ENCODE measurements at regions not wholly inside any gene's neighbourhood (a gene's known extent, or its start where the extent isn't known, plus 50 kb on each side); places are given as distances from the start of the nearest gene placed in this dataset.
A peak's percentile ranks its signal among the peaks of the same experiment; 100 is the strongest.

DNA sequence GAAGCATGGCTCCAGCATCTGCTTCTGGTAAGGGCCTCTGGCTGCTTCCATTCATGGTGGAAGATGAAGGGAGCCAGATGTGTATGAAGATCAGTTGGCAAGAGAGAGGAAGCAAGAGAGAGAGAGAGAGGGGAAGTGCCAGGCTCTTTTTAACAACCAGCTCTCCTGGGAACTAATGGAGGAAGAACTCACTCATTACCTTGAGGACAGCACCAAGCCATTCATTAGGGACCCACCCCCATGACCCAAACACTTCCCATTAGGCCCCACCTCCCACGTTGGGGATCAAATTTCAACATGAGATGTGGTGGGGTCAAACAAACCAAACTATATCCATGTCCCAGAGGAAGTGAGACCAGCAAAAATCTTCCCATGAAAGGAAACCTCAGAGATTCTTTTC, 124.8 kb upstream of the SIX2 start:
- peak; percentile 17 to 22 for DNase-seq

DNA sequence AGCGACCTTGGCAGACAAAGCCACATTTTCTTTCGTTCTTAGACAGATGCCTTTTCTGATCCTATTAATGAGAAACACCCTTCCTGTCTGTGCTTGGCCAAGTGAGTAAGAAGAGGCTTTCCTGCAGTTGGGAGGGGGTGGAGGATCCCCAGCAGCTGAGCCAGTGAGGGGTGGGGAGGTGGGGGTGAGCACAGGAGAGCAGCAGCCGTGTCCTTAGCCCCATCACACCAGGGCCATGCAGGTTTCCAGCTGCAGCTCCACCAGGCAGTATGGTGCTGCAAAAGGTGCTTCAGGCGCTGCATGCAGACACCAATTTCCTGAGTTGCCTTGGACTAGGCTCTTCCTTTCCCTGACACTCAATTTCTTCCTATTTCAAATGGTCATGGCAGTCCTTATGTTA, 123.3 kb upstream of the SIX2 start:
- DNase-seq: no peak

DNA sequence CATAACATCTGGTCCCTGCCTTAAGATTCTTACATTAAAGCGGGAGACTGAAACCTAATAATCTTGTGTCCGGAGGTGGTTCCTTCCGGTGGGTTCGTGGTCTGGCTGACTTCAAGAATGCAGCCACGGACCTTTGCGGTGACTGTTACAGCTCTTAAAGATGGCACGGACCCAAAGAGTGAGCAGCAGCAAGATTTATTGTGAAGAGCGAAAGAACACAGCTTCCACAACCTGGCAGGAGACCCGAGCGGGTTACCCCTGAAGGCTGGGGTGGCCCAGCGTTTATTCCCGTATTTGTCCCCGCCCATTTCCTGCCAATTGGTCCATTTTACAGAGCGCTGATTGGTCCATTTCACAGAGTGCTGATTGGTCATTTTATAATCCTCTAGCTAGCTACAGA, 122.3 kb upstream of the SIX2 start:
- DNase-seq: peak; percentile 34 to 47

DNA sequence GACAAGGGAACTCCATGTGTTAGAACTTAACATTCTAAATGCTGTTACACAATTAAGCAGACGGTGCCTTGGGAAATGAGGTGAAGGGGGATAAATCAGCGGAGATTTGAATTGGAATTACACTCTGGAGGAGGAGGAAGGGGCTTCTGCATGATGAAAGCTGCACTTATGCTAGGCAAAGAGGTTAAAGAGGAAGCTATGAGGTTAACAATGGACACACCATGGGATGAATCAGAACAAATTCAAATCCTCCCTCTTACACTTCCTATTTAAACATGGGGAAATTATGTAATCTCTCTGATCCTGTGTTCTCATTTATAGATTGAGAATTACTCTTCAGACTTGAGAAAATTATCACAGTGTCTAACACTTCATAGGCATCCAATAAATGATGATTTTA, 121.5 kb upstream of the SIX2 start:
- peak; percentile 45 to 52 for DNase-seq

DNA sequence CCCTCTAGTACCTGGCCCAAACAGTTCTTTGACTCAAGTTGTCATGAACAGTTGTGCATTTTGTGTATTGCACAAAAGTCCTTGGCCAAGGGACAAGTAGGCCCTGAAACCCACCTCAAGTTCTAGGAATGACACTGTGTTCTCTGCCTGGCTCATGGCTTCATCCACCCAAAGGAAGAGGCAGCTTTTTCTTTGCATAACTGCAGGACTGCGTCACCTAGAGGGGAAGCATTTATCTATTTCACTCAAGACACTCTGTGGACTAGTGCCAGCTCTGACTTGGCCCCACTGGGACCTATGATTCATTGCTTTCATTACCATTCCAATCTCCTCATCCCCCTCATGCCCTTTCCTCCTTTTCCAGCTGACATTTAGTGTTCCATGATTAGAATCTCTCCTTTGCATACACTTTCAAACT, 119.3 kb upstream of the SIX2 start:
- no peak for DNase-seq

DNA sequence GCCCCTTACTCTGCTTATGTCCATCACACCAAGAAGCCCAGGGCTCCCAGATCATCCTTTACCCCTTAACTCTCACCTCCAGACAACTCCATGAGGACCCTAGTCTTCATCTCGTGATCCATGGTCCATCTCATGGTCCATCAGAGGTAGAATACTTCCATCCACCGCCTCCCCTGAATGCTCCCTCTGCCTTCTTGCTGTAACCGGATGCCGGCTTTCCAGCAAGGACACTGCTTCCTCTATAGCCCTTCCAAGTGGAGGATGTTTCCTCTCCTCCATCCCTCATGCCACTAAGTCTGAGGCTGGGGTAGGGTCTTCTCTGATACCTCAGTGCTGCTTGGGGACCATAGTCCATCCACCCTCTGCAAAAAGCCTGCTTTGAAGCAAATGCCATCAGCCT, 118.6 kb upstream of the SIX2 start:
- DNase-seq: no peak

DNA sequence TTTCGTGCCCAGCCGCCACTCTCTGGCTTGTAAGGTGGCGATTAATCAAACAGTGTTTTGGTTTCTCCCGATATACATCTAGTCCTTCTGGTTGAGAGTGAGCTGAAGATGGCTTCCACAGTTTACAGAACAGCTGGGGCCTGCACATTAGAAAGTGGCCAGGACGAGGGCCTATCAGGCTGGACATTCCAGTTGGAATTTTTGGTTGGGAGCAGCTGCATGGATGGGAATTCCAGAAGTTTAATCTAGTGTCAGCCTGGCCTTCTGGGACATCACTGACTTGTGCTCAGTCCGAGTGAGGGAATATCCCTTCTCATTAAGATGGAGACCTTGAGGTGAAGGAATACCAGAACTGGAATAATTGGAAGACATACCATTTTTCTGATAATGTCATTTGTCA, 118.1 kb upstream of the SIX2 start:
- no peak for DNase-seq

DNA sequence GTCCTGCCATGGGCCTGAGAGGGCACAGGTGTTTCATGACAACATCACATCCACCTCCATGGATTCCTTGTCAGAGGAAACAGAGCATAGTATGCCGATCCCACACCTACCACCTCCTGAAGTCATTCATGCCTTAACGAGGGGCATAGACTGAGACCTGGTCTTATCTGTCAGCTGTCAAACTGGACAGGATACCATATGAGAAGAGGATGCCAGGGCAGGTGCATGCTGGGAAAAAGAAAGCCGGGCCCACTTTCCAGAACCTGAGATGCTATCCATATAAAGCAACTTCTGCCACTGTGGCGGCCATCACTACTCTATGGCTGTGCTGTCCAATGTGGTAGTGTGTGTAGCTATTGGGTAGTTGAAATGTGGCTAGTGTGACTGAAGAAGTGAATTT, 116.0 kb upstream of the SIX2 start:
- no peak for DNase-seq

DNA sequence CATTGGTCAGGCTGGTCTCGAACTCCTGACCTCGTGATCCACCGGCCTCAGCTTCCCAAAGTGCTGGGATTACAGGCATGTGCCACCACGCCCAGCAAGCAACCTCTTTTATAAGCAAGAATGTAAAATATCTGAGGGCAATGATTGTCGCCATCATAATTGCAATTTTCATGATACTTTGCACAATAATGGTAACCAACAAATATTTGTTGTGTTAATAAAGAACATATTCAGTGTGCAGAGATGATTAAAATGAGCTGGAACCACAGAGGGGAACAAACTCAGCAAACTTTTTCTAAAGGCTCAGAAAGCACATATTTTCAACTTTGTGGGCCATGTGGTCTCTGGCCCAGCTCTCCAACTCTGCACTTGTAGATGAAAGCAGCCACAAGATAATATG, 115.2 kb upstream of the SIX2 start:
- DNase-seq: no peak

DNA sequence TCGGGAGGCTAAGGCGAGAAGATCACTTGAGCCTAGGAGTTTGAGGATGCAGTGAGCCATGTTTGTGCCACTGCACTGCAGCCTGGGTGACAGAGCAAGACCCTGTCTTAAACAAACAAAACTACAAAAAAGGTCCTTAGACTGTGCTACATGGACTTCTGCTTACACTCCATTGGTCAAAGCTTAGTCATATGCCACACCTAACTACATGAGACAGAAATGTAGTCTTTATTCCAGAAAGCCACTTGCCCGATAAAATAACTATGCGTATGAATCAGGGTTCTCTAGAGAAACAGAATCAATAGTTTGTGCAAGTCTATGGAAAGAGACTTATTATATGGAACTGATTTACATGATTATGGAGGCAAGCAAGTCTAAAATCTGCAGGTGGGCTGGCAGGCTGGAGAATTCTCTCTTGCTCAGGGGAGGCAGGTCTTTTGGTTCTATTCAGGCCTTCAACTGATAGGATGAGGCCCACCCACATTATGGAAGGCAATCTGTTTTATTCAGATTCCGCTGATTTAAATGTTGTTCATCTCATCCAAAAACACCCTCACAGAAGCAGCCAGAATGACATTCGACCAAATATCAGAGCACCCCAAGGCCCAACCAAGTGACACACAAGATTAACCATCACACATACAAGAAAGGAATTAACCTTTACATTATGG, 114.4 kb upstream of the SIX2 start:
- DNase-seq: no peak

DNA sequence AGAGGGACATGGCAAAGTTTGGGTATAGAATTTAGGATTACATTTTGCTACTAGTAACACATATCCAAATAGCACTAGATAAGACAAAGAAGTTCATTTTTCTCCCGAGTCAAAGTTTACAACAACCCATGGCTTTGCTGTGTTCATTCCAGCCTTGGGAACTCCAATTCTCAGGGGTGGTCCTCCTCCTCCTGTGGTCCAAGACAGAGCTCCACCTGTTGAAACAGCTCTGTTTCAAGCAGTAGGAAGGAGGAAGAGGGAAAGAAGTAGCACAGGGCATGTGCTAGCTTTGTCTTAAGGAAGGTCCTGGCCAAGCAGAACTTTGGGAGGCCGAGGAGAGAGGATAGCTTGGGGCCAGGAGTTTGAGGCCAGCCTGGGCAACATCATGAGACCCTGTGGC, 113.8 kb upstream of the SIX2 start:
- no peak for DNase-seq

DNA sequence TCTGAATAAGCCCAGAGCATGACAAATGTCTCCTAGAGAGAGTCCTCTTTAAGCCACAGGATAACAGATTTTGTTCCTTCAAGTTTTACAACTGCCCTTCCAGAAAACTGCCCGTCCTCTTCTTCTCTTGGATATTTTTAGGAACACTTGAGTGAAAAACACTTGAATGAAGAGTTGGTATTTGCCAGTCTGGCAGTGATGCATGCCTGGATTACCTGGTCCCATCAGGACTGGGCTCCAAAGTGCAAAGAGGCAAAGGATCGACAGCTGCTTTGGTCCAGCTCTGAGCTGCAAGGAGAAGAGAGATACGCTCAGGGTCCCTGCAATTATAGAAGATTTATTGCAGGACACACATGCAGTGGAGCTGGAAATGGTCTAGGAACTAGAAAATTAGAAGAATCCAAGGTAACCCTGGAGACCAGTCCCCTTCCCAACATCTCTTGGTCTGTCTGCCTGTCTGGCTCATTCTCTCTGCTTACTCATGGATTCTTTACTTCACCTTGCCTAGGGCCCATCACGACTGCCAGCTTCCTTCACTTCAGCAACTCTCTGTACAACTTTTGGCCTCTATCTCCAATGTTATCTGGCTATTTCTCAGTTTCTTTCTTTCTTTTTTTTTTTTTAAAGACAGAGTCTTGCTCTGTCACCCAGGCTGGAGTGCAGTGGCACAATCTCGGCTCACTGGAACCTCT, 112.1 kb upstream of the SIX2 start:
- DNase-seq: no peak

DNA sequence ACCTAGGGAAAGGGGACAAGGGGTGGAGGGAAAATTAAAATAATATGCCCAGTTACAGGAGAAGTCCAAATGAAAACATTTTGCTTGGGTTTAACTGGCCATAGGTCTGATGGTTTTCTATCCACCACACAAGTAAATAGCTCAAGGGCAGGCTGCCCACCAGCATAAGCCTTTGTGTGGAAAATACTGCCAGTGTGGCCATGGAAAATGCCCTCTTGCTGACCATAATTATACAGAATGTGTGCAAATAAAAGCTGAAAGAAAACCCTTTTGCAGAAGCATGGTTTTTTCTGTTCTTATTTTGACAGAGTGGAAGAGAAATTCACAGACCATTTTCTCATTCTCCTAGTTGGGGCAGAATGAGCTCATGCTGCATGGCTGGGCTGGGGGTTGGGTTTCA, 111.3 kb upstream of the SIX2 start:
- no peak for DNase-seq

DNA sequence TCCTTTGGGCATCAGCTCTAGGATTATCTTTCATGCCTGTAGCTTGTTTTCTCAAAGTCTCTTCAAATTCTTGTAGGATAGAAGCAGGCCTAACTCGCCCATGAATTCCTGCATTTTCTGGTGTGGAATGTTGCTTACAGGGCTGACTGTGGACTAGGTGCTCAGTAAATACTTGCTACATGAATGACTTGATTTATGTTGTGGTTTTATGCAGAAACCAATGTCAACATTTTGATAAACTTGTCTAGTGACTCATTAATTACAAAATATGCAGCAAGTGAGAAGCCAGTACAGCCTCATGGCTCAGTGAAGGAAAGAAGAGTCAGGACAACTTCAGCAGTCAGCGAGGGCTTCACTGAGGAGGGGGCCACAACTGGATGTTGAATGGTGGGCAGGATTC, 110.6 kb upstream of the SIX2 start:
- no peak for DNase-seq

DNA sequence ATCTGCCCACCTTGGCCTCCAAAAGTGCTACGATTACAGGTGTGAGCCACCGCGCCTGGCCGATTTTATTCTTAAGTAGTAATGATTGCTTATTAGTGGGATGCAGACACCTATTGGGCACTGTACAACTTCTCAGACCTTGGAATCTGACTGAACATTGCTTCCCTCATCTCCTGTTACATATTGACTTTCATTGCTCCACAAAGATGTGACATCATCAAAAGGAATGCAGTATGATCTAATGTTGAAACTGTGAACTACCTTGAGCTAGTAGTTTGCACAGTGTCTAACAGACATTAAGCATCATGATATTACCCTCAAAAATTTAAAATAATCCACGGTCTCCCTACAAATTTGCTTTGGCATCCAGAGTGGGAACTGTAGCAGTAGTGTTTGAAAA, 109.8 kb upstream of the SIX2 start:
- DNase-seq: no peak

DNA sequence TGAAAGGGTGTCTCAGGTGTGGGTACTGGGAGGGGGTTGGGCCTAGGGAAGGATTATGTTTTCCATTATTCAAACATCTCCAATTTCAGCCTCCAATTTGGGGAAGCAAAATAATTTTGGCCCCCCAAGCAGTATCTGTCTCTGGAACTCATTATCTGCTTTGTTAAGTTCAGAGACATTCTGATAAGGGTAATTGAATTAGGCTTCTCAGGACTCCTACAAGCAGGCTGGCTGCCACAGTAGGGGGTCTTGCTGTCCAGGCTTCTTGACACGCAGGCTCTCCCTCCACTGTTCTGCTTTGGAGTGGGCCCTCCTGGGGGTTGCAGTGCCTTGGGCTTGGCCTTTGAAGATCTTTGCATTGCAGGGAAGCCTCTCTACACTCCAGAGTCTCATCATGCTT, 108.1 kb upstream of the SIX2 start:
- DNase-seq: no peak

DNA sequence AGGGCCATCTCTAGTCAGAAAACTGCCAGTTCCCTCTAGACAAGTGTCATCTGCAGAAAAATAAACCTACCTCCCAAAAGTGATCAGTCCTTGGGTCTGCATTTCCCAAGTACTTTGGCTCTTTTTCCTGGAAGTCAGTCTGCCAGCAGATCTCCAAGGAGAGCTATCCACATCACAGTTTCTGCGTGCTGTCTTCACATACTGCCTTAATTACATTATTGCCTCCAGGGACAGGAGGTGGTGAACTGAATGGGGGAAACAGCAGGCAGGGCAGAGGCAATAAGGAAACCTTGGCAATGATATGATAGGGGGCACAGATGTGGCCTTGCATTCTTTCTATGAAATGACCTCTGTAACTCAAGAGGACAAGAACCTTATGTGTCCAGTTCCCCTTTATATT, 105.9 kb upstream of the SIX2 start:
- DNase-seq: no peak

DNA sequence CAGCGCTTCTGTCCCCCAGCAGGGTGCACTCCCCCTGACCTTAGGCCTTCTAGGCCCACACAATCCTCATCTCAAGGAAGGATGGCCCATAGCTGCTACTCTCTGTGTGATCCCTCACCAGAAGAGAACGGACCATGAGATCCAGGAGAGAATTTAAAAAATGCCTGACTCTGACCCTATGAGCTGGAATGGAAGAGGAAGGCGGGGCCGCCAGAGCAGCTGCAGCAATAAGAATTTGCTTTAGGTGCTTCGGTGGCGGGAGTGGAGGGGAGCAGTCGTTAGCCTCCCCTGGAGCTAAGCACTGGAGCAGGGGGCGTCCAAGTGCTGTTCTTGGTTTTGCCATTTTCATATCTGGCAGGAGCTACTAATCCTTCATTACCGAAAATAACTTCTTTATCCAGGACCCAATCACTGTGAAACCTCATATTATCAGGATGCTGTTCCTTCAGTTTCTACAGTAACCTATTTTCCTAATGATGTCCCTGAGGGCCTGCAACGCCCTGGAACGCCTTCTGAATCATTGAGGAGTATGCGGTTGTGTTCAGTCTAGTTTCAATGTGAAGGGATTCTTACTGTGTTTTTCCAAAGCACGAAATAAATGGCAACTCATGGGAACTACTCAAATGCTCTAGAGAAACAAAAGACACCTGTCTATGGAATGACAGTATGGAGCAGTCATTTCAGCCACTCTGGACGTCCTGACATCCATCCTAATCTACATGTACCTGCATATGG, 105.1 kb upstream of the SIX2 start:
- no peak for DNase-seq

DNA sequence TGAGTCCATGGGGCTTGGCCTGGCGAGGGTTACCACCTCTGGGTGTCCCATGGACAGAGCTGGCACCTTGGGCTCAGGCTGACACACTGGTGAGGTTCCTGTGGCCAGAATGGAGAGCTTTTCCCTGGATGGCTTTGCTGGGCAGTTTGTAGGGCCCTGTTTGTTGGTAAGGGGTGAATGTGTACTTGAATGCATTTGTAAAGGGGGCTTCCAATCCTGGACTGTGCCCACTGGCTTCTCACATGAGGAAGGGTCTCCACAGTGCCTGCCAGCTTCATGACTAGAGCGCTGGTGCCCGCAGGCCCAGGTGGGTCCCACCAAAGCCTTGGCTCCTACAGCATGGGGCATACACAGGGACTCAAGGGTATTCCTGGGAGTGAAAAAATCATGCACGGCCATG, 103.5 kb upstream of the SIX2 start:
- no peak for DNase-seq

DNA sequence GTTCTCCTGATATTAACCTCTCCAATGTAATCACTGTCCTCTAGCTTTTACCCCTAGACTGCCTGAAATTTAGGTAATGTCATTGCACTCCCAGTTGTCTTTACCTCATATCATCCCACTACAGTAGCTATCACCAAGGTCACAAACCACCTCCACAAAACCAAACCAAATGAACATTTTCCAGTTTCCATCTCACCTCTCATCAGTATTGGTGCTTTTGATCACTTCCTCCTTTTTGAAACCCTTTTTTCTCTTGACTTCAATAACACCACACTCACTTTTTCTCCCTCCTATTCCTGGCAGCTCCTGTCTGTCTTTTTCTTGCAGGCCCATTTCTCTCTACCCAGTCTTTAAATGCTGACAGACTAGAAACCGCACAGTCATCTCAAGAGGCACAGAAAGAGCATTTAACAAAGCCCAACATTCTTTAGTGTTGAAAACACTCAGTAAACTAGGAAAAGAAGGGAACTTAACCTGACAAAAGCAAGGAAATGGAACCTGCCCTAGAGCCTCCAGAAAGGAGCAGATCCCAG, 95.9 kb upstream of the SIX2 start:
- no peak for DNase-seq

DNA sequence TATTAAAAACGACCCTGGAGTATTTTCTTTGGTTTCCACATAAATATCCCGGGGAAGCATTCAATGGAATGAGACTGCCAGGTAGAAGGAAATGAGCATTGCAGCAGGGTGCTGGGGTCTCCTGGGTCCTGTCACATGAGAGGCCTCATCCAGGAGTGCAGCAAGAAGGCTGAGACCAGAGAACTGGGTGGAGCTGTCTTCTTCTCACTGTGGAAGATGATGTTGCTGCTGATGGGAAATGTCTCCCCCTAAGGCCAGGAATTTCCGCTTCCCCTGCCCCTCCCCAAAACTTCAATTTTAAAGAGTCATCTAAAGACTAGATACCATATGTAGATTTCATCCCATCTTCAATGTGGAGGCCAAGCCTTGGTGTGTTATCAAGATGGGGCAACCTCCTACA, 95.2 kb upstream of the SIX2 start:
- no peak for DNase-seq

DNA sequence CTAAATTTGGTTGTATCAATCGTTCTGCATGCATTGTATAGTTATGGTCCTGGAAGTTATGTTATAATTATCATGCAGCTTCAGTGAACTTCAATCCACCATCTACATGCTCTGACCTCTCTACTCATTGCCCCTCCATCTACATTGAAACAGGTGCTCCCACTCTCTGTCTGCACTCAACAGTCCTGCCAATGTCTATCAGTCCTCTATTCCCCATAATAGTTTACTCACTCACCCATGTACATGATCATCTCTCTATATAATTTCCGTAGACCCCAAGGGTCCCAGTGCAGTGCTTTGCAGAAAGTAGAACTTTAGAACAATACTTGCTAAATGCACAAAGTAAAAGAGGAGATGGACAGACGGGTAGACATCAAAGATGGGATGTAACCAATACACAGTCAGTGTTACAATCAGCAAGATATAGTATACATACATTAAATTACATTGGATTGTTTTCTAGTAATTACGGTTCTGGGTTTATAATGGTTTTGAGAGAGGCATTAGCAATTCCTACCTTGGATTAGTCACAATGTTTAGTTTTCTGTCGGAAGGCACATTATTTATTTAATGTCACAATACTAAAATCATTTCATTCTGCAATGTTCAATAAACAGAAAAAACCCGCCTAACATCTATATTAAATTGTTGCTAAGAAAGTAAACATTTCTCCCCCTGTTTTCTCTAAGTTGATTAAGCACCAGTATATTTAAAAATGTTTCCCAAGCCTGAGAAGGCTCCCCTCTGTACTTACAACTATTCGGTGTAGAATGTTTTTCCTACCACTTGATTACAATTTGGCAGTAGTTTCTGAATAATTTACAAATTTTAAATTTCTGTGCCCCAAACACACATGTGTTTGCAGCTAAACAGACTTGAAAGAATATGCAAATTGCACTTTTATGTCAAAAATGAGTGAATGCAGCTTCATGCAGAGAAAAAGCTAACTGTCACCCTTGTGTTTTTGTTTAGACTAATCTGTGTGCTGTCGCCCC, 94.4 kb upstream of the SIX2 start:
- no peak for DNase-seq

DNA sequence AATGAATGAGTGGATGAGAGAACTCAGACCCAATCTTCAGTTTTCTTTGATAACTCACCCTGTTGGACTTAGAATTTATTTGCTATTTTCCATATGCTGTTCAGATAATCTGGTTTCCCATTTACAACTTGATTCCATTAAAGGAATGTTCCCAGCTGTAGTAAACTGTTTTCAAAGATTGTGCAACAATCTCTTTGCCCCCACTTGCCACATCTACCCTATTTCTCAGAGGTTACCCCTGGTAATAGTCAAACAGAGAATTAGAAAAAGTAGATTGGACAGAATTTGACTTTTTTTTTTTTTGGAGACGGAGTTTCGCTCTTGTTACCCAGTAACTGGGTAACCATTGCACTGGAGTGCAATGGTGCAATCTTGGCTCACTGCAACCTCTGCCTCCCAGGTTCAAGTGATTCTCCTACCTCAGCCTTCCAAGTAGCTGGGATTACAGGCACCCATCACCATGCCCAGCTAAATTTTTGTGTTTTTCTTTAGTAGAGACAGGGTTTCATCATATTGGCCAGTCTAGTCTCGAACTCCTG, 93.4 kb upstream of the SIX2 start:
- no peak for DNase-seq
